OCI-LY7 (cell line): ENCODE measurements at regions not wholly inside any gene's neighbourhood (a gene's known extent, or its start where the extent isn't known, plus 50 kb on each side); places are given as distances from the start of the nearest gene placed in this dataset.
"Not testable (repeated sequence)": the region's sequence is repeated elsewhere in the genome, so short reads cannot be mapped to it uniquely, and the experiment has no call there.

Experiments
- EZH2phosphoT487 ChIP-seq: fragments of 200-600 bp; sonication (generic); IDR thresholded peaks from 2 replicates; pipeline ENCODE4 v1.6.1; 2018; ENCODE audit warnings: low read depth, borderline replicate concordance, mild to moderate bottlenecking, mixed run types, antibody characterized with exemption, low read length, moderate library complexity, mixed read lengths
- TF ChIP-seq, protein P1 (sequence below): fragments of 200-600 bp; sonication (generic); conservative IDR thresholded peaks from 2 replicates; pipeline ENCODE4 v1.5.1; 2014; ENCODE audit warnings: mild to moderate bottlenecking, antibody characterized with exemption, low read length, moderate library complexity, mixed read lengths

DNA sequence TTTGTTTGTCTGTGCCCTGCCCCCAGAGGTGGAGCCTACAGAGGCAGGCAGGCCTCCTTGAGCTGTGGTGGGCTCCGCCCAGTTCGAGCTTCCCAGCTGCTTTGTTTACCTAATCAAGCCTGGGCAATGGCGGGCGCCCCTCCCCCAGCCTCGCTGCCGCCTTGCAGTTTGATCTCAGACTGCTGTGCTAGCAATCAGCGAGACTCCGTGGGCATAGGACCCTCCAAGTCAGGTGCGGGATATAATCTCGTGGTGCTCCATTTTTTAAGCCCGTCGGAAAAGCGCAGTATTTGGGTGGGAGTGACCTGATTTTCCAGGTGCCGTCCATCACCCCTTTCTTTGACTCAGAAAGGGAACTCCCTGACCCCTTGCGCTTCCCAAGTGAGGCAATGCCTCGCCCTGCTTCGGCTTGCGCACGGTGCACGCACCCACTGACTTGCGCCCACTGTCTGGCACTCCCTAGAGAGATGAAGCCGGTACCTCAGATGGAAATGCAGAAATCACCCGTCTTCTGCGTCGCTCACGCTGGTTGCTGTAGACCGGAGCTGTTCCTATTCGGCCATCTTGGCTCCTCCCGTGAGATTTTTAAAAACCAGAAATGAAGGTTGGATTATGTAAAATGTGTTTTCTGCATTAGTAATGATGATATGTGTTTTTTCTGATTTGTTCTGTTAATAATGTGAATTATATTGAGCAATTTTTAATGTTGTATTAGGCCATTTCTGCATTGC, 59.7 kb downstream of the CYTL1 start:
- TF ChIP-seq, protein P1, sequence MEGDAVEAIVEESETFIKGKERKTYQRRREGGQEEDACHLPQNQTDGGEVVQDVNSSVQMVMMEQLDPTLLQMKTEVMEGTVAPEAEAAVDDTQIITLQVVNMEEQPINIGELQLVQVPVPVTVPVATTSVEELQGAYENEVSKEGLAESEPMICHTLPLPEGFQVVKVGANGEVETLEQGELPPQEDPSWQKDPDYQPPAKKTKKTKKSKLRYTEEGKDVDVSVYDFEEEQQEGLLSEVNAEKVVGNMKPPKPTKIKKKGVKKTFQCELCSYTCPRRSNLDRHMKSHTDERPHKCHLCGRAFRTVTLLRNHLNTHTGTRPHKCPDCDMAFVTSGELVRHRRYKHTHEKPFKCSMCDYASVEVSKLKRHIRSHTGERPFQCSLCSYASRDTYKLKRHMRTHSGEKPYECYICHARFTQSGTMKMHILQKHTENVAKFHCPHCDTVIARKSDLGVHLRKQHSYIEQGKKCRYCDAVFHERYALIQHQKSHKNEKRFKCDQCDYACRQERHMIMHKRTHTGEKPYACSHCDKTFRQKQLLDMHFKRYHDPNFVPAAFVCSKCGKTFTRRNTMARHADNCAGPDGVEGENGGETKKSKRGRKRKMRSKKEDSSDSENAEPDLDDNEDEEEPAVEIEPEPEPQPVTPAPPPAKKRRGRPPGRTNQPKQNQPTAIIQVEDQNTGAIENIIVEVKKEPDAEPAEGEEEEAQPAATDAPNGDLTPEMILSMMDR = not testable (repeated sequence)
- TF ChIP-seq EZH2phosphoT487 = not testable (repeated sequence)
